Tibial nerve (tissue), 3 donors: ENCODE measurements at regions not wholly inside any gene's neighbourhood (a gene's known extent, or its start where the extent isn't known, plus 50 kb on each side); places are given as distances from the start of the nearest gene placed in this dataset.

ENCODE experiments used
- POLR2A ChIP-seq, 2 donors: fragments of 450-650 bp; IDR thresholded peaks; one replicate each; pipeline ENCODE4 v1.6.1; 2017; ENCODE audit warnings: antibody characterized with exemption in 2 of 2, mild to moderate bottlenecking in 2 of 2, moderate library complexity in 2 of 2
- TF ChIP-seq, protein P1 (sequence below), 5 experiments: fragments of 200-600 bp in 3 of 5; fragments of 450-650 bp in 2 of 5; sonication (generic) in 3 of 5; IDR thresholded peaks; one replicate each; pipeline ENCODE4 v1.5.1; 2016 to 2019; ENCODE audit warnings: antibody characterized with exemption in 5 of 5, mild to moderate bottlenecking in 3 of 5, moderate library complexity in 2 of 5

DNA sequence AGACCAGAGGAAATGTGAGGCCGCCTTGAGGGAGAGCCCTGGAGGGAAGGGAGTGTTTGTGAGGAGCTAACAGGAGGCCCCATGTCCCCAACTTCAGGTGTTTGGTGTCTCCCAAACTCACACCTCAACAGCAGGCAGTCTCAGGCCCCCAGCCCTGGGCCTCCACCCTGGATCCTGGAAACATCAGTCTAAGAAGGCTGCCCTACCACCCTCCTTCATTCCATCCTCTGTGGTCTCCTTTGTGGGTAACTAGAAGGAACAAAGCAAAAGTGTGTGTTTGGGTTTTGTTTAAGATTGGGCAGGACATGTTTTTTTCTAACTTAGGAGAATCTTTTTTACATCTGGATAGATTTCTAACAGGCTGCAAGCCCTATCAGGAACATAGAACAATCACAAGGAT, 404.3 kb downstream of the BCL11A start:
- TF ChIP-seq POLR2A (IDR thresholded peaks at IDR 0.05) = no peak
- TF ChIP-seq, protein P1, sequence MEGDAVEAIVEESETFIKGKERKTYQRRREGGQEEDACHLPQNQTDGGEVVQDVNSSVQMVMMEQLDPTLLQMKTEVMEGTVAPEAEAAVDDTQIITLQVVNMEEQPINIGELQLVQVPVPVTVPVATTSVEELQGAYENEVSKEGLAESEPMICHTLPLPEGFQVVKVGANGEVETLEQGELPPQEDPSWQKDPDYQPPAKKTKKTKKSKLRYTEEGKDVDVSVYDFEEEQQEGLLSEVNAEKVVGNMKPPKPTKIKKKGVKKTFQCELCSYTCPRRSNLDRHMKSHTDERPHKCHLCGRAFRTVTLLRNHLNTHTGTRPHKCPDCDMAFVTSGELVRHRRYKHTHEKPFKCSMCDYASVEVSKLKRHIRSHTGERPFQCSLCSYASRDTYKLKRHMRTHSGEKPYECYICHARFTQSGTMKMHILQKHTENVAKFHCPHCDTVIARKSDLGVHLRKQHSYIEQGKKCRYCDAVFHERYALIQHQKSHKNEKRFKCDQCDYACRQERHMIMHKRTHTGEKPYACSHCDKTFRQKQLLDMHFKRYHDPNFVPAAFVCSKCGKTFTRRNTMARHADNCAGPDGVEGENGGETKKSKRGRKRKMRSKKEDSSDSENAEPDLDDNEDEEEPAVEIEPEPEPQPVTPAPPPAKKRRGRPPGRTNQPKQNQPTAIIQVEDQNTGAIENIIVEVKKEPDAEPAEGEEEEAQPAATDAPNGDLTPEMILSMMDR (IDR thresholded peaks at IDR 0.05) = no peak
